NCI-H1930 (cell line): ENCODE measurements at regions not wholly inside any gene's neighbourhood (a gene's known extent, or its start where the extent isn't known, plus 50 kb on each side); places are given as distances from the start of the nearest gene placed in this dataset.
A peak's percentile ranks its signal among the peaks of the same experiment; 100 is the strongest.

Experiments used
- DNase-seq, 2 experiments: peaks; one replicate each; lab custom pipeline; 2025; lab: John Stamatoyannopoulos, UW

- no peak for DNase-seq
Observed at GRCh38 chr7:30212701-30213111, 71.7 kb upstream of the ZNRF2 start.

GRCh38 chr7:30213637-30214036, 70.8 kb upstream of the ZNRF2 start:
- no peak for DNase-seq

- DNase-seq = no peak
Observed at GRCh38 chr7:30214651-30215137, 69.7 kb upstream of the ZNRF2 start.

- DNase-seq = no peak
Observed at GRCh38 chr7:30221764-30222163, 62.6 kb upstream of the ZNRF2 start.

GRCh38 chr7:30222515-30223215, 61.7 kb upstream of the ZNRF2 start:
- no peak for DNase-seq

- no peak for DNase-seq
Observed at GRCh38 chr7:30223896-30224295, 60.5 kb upstream of the ZNRF2 start.

GRCh38 chr7:30224511-30225062, 59.8 kb upstream of the ZNRF2 start:
- DNase-seq = no peak

- DNase-seq = no peak
Observed at GRCh38 chr7:30225863-30226613, 58.4 kb upstream of the ZNRF2 start.

- DNase-seq = peak; percentile 22 to 30
Observed at GRCh38 chr7:30226614-30227268, 57.7 kb upstream of the ZNRF2 start.

- no peak for DNase-seq
Observed at GRCh38 chr7:30231271-30231670, 53.1 kb upstream of the ZNRF2 start.

GRCh38 chr7:30232391-30232790, 52.0 kb upstream of the ZNRF2 start:
- DNase-seq = no peak
